RWPE1 (cell line): ENCODE measurements at regions not wholly inside any gene's neighbourhood (a gene's known extent, or its start where the extent isn't known, plus 50 kb on each side); places are given as distances from the start of the nearest gene placed in this dataset.

Experiments
- CTCF ChIA-PET: fragments of 350-600 bp; sonication (Branson Sonifier 250); formaldehyde crosslinking; extraction: SDS; loops from one replicate; lab custom pipeline; 2021; lab: Yijun Ruan, JAX
- POLR2A ChIA-PET: fragments of 400-600 bp; formaldehyde crosslinking; extraction: SDS; loops from one replicate; lab custom pipeline; 2020; ENCODE audit warnings: antibody characterized with exemption; ENCODE audit not compliant: low non-redundant PET; lab: Yijun Ruan, JAX
- DNase-seq: peaks from one replicate; pipeline ENCODE4 v3.0.0; 2012; ENCODE audit warnings: low spot score
- H3K27ac ChIP-seq: fragments of 450-650 bp; 2 replicates; pipeline ENCODE4 v1.5.1; 2017
- TF ChIP-seq, protein P1 (sequence below): fragments of 450-650 bp; conservative IDR thresholded peaks from 2 replicates; pipeline ENCODE4 v1.5.1; 2017; ENCODE audit warnings: low read depth, mild to moderate bottlenecking

- DNase-seq = no peak
- TF ChIP-seq, protein P1, sequence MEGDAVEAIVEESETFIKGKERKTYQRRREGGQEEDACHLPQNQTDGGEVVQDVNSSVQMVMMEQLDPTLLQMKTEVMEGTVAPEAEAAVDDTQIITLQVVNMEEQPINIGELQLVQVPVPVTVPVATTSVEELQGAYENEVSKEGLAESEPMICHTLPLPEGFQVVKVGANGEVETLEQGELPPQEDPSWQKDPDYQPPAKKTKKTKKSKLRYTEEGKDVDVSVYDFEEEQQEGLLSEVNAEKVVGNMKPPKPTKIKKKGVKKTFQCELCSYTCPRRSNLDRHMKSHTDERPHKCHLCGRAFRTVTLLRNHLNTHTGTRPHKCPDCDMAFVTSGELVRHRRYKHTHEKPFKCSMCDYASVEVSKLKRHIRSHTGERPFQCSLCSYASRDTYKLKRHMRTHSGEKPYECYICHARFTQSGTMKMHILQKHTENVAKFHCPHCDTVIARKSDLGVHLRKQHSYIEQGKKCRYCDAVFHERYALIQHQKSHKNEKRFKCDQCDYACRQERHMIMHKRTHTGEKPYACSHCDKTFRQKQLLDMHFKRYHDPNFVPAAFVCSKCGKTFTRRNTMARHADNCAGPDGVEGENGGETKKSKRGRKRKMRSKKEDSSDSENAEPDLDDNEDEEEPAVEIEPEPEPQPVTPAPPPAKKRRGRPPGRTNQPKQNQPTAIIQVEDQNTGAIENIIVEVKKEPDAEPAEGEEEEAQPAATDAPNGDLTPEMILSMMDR = no peak
- H3K27ac ChIP-seq = no peak overlapping the region
- CTCF ChIA-PET = no interaction called here
- POLR2A ChIA-PET = no interaction called here
Observed at GRCh38 chr12:118467641-118468305, 91.4 kb downstream of the SUDS3 start.

GRCh38 chr12:118472940-118473339, 96.6 kb downstream of the SUDS3 start:
- TF ChIP-seq, protein P1 = no peak
- POLR2A ChIA-PET = no interaction called here
- CTCF ChIA-PET = no interaction called here
- no peak for DNase-seq
- no peak overlapping the region for H3K27ac ChIP-seq

- TF ChIP-seq, protein P1 = no peak
- H3K27ac ChIP-seq = no peak overlapping the region
- CTCF ChIA-PET = no interaction called here
- POLR2A ChIA-PET = no interaction called here
- DNase-seq = no peak
Observed at GRCh38 chr12:118480235-118480634, 103.9 kb downstream of the SUDS3 start.

DNA sequence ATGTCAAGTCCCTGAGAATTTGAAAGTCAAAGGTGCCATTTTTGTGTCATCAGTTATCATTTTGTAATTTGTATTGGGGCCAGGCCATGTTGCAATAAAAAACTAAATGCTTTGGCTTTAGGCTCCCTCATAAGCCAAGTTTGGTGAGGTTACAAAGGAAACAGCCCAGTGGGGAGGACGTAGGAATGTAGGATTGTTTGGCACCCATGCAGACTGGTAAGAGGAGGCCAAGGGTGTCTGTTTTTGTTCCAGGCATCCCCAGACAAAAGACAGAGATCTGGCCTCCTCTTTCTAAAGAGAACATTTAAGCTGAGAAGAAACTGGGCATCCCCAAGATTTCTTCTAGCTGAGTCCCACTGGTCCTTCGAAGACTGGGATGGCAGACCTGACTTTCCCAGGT, 111.7 kb downstream of the SUDS3 start:
- TF ChIP-seq, protein P1 = no peak
- ChIA-PET POLR2A (no interaction called here), CTCF (interaction anchor here (0.6 kb wide), 1 partner anchor 520 kb away, joined by 3 read pairs; no protein-coding TSS in a partner anchor)
- no peak for DNase-seq
- no peak overlapping the region for H3K27ac ChIP-seq

- ChIA-PET POLR2A (no interaction called here), CTCF (no interaction called here)
- TF ChIP-seq, protein P1 = no peak
- no peak for DNase-seq
- no peak overlapping the region for H3K27ac ChIP-seq
Observed at GRCh38 chr12:118493962-118494361, 117.6 kb downstream of the SUDS3 start.

GRCh38 chr12:118494776-118495175, 118.4 kb downstream of the SUDS3 start:
- no peak overlapping the region for H3K27ac ChIP-seq
- POLR2A ChIA-PET = no interaction called here
- DNase-seq = no peak
- CTCF ChIA-PET = interaction anchor here (0.7 kb wide), 1 partner anchor 53 kb away, joined by 5 read pairs; no protein-coding TSS in a partner anchor
- TF ChIP-seq, protein P1 = no peak
